Liver (tissue), 8 donors: ENCODE measurements at regions not wholly inside any gene's neighbourhood (a gene's known extent, or its start where the extent isn't known, plus 50 kb on each side); places are given as distances from the start of the nearest gene placed in this dataset.

Source experiments
- DNase-seq: peaks from one replicate; pipeline ENCODE4 v3.0.0-alpha.2; 2017; ENCODE audit warnings: low spot score
- H3K27ac ChIP-seq, 2 donors: one replicate each; pipeline ENCODE4 v1.7.0; 2013; ENCODE audit warnings: inconsistent platforms in 2 of 2, low read length in 2 of 2, control low read depth in 1 of 2, low read depth in 1 of 2, mild to moderate bottlenecking in 1 of 2
- H3K27me3 ChIP-seq, 4 donors: one replicate each; pipeline versions ENCODE4 v1.6.1 to v1.7.0; 2013; ENCODE audit warnings: low read length in 3 of 4, inconsistent platforms in 1 of 4, mild to moderate bottlenecking in 1 of 4, moderate library complexity in 1 of 4; ENCODE audit not compliant: control insufficient read depth in 4 of 4, insufficient read depth in 4 of 4
- H3K36me3 ChIP-seq, 4 donors: one replicate each; pipeline versions ENCODE4 v1.6.1 to v1.7.0; 2013; ENCODE audit warnings: low read length in 3 of 4, mild to moderate bottlenecking in 3 of 4, low read depth in 1 of 4, moderate library complexity in 1 of 4; ENCODE audit not compliant: control insufficient read depth in 4 of 4, insufficient read depth in 3 of 4
- H3K4me1 ChIP-seq, 4 donors: one replicate each; pipeline versions ENCODE4 v1.6.1 to v1.7.0; 2013; ENCODE audit warnings: low read length in 3 of 4, mild to moderate bottlenecking in 3 of 4, moderate library complexity in 1 of 4; ENCODE audit not compliant: control insufficient read depth in 4 of 4, insufficient read depth in 4 of 4
- H3K4me3 ChIP-seq, 3 donors: one replicate each; pipeline versions ENCODE4 v1.6.1 to v1.7.0; 2013; ENCODE audit warnings: low read length in 3 of 3, control low read depth in 1 of 3, low read depth in 1 of 3, mild to moderate bottlenecking in 1 of 3
- H3K9ac ChIP-seq, 2 donors: one replicate each; pipeline ENCODE4 v1.7.0; 2013; ENCODE audit warnings: low read length in 2 of 2, mild to moderate bottlenecking in 2 of 2, moderate library complexity in 2 of 2, control low read depth in 1 of 2, low read depth in 1 of 2
- H3K9me3 ChIP-seq, 4 donors: one replicate each; pipeline versions ENCODE4 v1.6.1 to v1.7.0; 2013; ENCODE audit warnings: low read length in 3 of 4; ENCODE audit not compliant: control insufficient read depth in 4 of 4
- EGR1 ChIP-seq, 2 donors: IDR thresholded peaks; 2 replicates each; pipeline ENCODE4 v1.6.1; 2016 to 2018; ENCODE audit warnings: antibody characterized with exemption in 2 of 2, low read depth in 2 of 2
- FOXA1 ChIP-seq: IDR thresholded peaks from 2 replicates; pipeline ENCODE4 v1.6.1; 2016; ENCODE audit warnings: antibody characterized with exemption
- FOXA2 ChIP-seq: IDR thresholded peaks from 2 replicates; pipeline ENCODE4 v1.6.1; 2016; ENCODE audit warnings: antibody characterized with exemption
- GABPA ChIP-seq, 2 donors: IDR thresholded peaks in 1 of 2; conservative IDR thresholded peaks in 1 of 2; 2 replicates each; pipeline ENCODE4 v1.6.1; 2016; ENCODE audit warnings: antibody characterized with exemption in 2 of 2, mild to moderate bottlenecking in 1 of 2, moderate library complexity in 1 of 2
- HNF4A ChIP-seq, 2 donors: conservative IDR thresholded peaks; 2 replicates each; pipeline ENCODE4 v1.6.1; 2016; ENCODE audit warnings: antibody characterized with exemption in 2 of 2, mild to moderate bottlenecking in 2 of 2
- HNF4G ChIP-seq: IDR thresholded peaks from 2 replicates; pipeline ENCODE4 v1.6.1; 2016; ENCODE audit warnings: antibody characterized with exemption
- JUND ChIP-seq, 2 donors: IDR thresholded peaks; 2 replicates each; pipeline ENCODE4 v1.6.1; 2016; ENCODE audit warnings: antibody characterized with exemption in 2 of 2
- MAX ChIP-seq: IDR thresholded peaks from 2 replicates; pipeline ENCODE4 v1.6.1; 2016; ENCODE audit warnings: antibody characterized with exemption
- NR2F2 ChIP-seq: IDR thresholded peaks from 2 replicates; pipeline ENCODE4 v1.6.1; 2016; ENCODE audit warnings: antibody characterized with exemption
- RAD21 ChIP-seq, 2 donors: IDR thresholded peaks; 2 replicates each; pipeline ENCODE4 v1.6.1; 2016; ENCODE audit warnings: antibody characterized with exemption in 2 of 2, mild to moderate bottlenecking in 2 of 2
- RXRA ChIP-seq, 2 donors: IDR thresholded peaks; 2 replicates each; pipeline ENCODE4 v1.6.1; 2017 to 2018; ENCODE audit warnings: antibody characterized with exemption in 2 of 2, mild to moderate bottlenecking in 1 of 2
- SP1 ChIP-seq: IDR thresholded peaks from 2 replicates; pipeline ENCODE4 v1.6.1; 2018; ENCODE audit warnings: antibody characterized with exemption, mild to moderate bottlenecking
- TAF1 ChIP-seq: conservative IDR thresholded peaks from 2 replicates; pipeline ENCODE4 v1.6.1; 2016; ENCODE audit warnings: antibody characterized with exemption, mild to moderate bottlenecking
- YY1 ChIP-seq: IDR thresholded peaks from 2 replicates; pipeline ENCODE4 v1.6.1; 2016; ENCODE audit warnings: antibody characterized with exemption, mild to moderate bottlenecking
- WGBS: extraction: QIAGEN DNeasy Blood & Tissue Kit; methylation state at CpG from one replicate; pipeline ENCODE4 v1.1.7; 2013; 5-methylcytosine and 5-hydroxymethylcytosine counted together
- TF ChIP-seq, protein P1 (sequence below): IDR thresholded peaks from 2 replicates; pipeline ENCODE4 v1.6.1; 2016; ENCODE audit warnings: antibody characterized with exemption, mild to moderate bottlenecking
- TF ChIP-seq, protein P2 (sequence below): IDR thresholded peaks from 2 replicates; pipeline ENCODE4 v1.6.1; 2016; ENCODE audit warnings: antibody characterized with exemption
- TF ChIP-seq, protein P3 (sequence below): IDR thresholded peaks from 2 replicates; pipeline ENCODE4 v1.6.1; 2016; ENCODE audit warnings: antibody characterized with exemption
- TF ChIP-seq, protein P4 (sequence below): fragments of 150-350 bp; IDR thresholded peaks from 2 replicates; pipeline ENCODE4 v1.5.1; 2017; ENCODE audit warnings: improper control_type of control experiment, low read depth, low read length; ENCODE audit not compliant: missing input control
- donor health status: healthy.
- donor health status: healthy.
- donor health status: healthy.
- donor health status: healthy.
- donor health status: healthy.

GRCh38 chr11:19480540-19480939 is 232.1 kb upstream of the NAV2 start (continued):
- TF ChIP-seq, protein P1, sequence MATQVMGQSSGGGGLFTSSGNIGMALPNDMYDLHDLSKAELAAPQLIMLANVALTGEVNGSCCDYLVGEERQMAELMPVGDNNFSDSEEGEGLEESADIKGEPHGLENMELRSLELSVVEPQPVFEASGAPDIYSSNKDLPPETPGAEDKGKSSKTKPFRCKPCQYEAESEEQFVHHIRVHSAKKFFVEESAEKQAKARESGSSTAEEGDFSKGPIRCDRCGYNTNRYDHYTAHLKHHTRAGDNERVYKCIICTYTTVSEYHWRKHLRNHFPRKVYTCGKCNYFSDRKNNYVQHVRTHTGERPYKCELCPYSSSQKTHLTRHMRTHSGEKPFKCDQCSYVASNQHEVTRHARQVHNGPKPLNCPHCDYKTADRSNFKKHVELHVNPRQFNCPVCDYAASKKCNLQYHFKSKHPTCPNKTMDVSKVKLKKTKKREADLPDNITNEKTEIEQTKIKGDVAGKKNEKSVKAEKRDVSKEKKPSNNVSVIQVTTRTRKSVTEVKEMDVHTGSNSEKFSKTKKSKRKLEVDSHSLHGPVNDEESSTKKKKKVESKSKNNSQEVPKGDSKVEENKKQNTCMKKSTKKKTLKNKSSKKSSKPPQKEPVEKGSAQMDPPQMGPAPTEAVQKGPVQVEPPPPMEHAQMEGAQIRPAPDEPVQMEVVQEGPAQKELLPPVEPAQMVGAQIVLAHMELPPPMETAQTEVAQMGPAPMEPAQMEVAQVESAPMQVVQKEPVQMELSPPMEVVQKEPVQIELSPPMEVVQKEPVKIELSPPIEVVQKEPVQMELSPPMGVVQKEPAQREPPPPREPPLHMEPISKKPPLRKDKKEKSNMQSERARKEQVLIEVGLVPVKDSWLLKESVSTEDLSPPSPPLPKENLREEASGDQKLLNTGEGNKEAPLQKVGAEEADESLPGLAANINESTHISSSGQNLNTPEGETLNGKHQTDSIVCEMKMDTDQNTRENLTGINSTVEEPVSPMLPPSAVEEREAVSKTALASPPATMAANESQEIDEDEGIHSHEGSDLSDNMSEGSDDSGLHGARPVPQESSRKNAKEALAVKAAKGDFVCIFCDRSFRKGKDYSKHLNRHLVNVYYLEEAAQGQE = no peak
- TF ChIP-seq SP1 = no peak

- H3K27ac ChIP-seq = no peak overlapping the region
- H3K27me3 ChIP-seq = no peaks in the 10 kb centered on the region
- no peak overlapping the region for H3K9ac ChIP-seq
- no peak for TF ChIP-seq GABPA (IDR thresholded peaks at IDR 0.05 in 1 of 2, conservative IDR thresholded peaks at IDR 0.05 in 1 of 2)
- H3K4me1 ChIP-seq = peaks cover 0 to 12% (median 2%) of the 10 kb centered on the region in 4 donors
- no peaks in the 10 kb centered on the region for H3K36me3 ChIP-seq
- DNase-seq = no peak
- 82% methylated on average over 7 of the region's 7 CpGs for WGBS
- no peak overlapping the region for H3K4me3 ChIP-seq
- no peaks in the 10 kb centered on the region for H3K9me3 ChIP-seq
Observed at GRCh38 chr11:19478891-19479290, 233.7 kb upstream of the NAV2 start.

GRCh38 chr11:19474954-19475721 is 234.4 kb upstream of the E2F8 start:
- no peaks in the 10 kb centered on the region for H3K36me3 ChIP-seq
- 80% methylated on average over 7 of the region's 7 CpGs for WGBS
- no peaks in the 10 kb centered on the region for H3K27me3 ChIP-seq
- H3K9me3 ChIP-seq = no peaks in the 10 kb centered on the region
- peaks cover 0 to 10% (median 2%) of the 10 kb centered on the region in 4 donors for H3K4me1 ChIP-seq
- peak overlapping the region; percentile 14 to 49 for H3K27ac ChIP-seq
- TF ChIP-seq GABPA (IDR thresholded peaks at IDR 0.05 in 1 of 2, conservative IDR thresholded peaks at IDR 0.05 in 1 of 2) (no peak), TAF1 (no peak), FOXA2 (no peak), FOXA1 (no peak), HNF4G (no peak), SP1 (peak; percentile 21), EGR1 (IDR thresholded peaks at IDR 0.05; ENCODE audit: low read depth in 2 of 2) (no peak), NR2F2 (no peak), RXRA (IDR thresholded peaks at IDR 0.05) (peak; percentile 7 to 51), YY1 (no peak), JUND (IDR thresholded peaks at IDR 0.05) (no peak), HNF4A (conservative IDR thresholded peaks at IDR 0.05) (peak; percentile 20 to 28), MAX (no peak), RAD21 (IDR thresholded peaks at IDR 0.05) (peak; percentile 50 to 67)
- TF ChIP-seq, protein P2, sequence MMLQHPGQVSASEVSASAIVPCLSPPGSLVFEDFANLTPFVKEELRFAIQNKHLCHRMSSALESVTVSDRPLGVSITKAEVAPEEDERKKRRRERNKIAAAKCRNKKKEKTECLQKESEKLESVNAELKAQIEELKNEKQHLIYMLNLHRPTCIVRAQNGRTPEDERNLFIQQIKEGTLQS = no peak
- TF ChIP-seq, protein P3, sequence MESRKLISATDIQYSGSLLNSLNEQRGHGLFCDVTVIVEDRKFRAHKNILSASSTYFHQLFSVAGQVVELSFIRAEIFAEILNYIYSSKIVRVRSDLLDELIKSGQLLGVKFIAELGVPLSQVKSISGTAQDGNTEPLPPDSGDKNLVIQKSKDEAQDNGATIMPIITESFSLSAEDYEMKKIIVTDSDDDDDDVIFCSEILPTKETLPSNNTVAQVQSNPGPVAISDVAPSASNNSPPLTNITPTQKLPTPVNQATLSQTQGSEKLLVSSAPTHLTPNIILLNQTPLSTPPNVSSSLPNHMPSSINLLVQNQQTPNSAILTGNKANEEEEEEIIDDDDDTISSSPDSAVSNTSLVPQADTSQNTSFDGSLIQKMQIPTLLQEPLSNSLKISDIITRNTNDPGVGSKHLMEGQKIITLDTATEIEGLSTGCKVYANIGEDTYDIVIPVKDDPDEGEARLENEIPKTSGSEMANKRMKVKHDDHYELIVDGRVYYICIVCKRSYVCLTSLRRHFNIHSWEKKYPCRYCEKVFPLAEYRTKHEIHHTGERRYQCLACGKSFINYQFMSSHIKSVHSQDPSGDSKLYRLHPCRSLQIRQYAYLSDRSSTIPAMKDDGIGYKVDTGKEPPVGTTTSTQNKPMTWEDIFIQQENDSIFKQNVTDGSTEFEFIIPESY = no peak
- TF ChIP-seq, protein P1 = no peak
- TF ChIP-seq, protein P4, sequence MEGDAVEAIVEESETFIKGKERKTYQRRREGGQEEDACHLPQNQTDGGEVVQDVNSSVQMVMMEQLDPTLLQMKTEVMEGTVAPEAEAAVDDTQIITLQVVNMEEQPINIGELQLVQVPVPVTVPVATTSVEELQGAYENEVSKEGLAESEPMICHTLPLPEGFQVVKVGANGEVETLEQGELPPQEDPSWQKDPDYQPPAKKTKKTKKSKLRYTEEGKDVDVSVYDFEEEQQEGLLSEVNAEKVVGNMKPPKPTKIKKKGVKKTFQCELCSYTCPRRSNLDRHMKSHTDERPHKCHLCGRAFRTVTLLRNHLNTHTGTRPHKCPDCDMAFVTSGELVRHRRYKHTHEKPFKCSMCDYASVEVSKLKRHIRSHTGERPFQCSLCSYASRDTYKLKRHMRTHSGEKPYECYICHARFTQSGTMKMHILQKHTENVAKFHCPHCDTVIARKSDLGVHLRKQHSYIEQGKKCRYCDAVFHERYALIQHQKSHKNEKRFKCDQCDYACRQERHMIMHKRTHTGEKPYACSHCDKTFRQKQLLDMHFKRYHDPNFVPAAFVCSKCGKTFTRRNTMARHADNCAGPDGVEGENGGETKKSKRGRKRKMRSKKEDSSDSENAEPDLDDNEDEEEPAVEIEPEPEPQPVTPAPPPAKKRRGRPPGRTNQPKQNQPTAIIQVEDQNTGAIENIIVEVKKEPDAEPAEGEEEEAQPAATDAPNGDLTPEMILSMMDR = no peak
- H3K4me3 ChIP-seq = no peak overlapping the region
- no peak for DNase-seq
- H3K9ac ChIP-seq = peak overlapping the region in 1 of 2 donors; percentile 4
